ENCODE measurements at regions not wholly inside any gene's neighbourhood (a gene's known extent, or its start where the extent isn't known, plus 50 kb on each side); places are given as distances from the start of the nearest gene placed in this dataset.
"Not testable (repeated sequence)": the region's sequence is repeated elsewhere in the genome, so short reads cannot be mapped to it uniquely, and the experiment has no call there.

GRCh38 chr6:92231171-92231701, 1188.1 kb downstream of the EPHA7 start:
- DNase-seq: no peak

DNA sequence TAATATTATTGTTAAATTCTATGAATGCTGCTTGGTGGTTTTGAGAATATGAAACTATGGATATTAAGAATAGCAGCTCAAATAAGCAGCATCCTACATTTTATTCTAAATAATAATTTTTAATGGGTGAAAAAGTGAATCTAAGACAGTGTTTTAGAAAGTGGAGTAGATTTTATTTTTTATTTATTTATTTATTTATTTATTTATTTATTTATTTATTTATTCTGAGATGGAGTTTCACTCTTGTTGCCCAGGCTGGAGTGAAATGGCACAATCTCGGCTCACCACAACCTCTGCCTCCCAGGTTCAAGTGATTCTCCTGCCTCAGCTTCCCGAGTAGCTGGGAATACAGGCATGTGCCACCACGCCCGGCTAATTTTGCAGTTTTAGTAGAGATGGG, 1199.4 kb downstream of the EPHA7 start:
- DNase-seq: not testable (repeated sequence)

GRCh38 chr6:92216717-92217116, 1202.6 kb downstream of the EPHA7 start:
- DNase-seq: no peak

DNA sequence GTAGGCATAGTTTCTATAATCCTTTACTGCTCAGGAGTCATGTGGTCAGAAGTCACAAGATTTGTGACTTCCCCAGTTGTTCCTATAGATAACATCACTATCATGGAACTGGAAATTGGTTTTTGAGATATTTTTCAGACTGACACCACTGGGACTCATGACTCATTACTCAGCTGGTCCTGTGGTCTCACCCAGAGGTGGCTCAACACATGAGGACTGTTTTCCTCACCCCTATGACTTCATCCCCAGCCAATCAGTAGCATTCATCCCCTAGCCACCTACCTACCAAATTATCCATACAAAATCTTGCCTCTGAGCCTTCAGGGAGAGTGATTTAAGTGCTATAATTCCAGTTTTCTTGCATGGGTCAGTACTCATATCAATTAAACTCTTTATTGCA, 1217.7 kb downstream of the EPHA7 start:
- peak; percentile 86 for DNase-seq

DNA sequence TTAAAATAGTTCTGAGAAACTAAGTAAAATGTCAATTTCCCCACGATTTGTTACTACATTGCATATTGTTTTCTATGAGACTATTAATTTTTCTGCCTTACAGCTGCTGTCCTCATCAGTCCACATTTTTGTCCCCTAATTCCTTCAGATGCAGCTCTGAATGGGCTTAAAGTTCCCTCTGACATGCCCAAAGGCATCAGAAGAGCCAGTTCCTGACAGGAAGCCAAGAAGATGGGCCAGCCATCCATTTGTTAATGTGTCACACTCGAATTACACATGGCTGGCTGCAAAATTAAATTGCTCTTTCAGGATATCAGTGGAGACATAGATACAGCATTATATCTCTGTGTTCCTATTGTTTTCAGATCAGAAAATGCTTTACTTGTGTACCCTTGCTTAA, 1223.0 kb downstream of the EPHA7 start:
- DNase-seq: no peak

- no peak for DNase-seq
These were observed 1223.6 kb downstream of the EPHA7 start for GRCh38 chr6:92195796-92196195.

- no peak for DNase-seq
These were observed 1231.3 kb downstream of the EPHA7 start for GRCh38 chr6:92188016-92188415.

DNA sequence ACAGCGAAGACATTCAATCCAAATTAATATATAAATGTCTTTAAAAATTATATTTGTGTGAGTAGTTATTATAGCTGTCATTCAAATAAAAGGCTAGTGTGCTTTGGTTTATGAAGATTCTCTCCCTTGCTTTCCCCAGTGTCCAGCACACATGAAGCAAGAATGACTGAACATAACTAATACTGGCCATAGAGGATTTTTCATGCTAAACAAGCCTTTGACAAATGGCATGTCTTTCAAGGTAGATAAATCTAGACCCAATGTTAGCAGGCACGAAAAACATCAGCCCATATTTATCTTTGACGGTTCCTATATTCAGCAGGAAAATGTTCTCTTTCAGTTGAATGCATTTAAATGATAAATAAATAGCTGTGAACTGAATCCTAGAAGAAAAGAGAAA, 1234.4 kb downstream of the EPHA7 start:
- no peak for DNase-seq

DNA sequence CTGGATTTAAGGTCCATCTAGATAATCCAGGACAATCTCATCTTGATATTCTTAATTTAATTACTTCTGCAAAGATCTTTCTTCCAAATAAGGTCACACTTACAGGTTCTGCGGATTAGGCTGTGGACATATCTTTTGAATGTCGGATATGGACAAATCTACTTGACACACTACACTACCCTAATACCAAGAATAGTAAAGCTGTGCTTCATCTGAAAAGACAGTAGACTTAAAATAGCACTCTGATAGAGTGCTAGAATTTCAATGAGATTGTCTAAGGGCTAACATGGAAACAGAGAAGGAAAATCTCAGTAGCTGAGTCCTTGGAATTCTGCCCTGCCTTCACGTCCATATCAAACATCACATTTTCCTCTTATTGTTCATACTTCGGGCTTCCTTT, 1238.0 kb downstream of the EPHA7 start:
- DNase-seq: no peak

DNA sequence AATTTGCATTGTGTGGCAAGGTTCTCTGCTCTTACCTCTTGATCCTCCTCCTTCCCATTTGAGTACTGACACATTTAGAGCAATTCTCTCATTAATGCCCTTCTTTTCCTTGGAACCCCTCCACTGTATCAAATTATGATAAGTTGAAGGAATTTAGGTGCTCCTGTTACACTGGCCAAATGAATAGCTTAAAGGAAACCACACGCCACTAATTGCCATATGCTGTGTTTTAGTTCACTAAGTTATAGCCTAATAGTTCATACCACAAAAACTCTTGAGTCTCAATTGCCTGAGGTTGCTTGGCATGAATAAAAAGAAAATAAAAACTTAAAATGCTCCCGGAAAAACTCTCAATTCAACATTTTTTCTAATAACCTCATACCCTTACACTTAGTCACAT, 1239.3 kb downstream of the EPHA7 start:
- DNase-seq: no peak

DNA sequence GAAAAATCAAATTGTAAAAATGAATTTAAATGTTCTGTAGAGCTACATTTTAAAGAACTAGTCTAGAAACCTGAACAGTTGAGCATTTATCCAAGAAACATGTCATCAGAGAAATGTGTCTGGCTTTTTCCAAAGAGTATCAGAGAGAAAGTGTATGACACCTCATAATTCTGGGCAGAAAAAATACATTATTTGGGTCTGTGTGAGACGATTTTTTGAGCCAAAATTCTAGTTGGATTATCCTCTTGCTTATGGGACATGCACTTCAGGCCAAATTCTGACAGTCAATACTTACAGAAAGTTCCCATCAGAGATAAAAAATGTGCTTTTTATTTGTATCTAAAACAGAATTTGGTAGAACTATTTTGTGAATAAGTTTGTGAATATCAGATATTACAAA, 1242.7 kb downstream of the EPHA7 start:
- DNase-seq: no peak

- DNase-seq: no peak
These were observed 1244.8 kb downstream of the EPHA7 start for GRCh38 chr6:92174398-92175073.

GRCh38 chr6:92169506-92169905, 1249.9 kb downstream of the EPHA7 start:
- no peak for DNase-seq

DNA sequence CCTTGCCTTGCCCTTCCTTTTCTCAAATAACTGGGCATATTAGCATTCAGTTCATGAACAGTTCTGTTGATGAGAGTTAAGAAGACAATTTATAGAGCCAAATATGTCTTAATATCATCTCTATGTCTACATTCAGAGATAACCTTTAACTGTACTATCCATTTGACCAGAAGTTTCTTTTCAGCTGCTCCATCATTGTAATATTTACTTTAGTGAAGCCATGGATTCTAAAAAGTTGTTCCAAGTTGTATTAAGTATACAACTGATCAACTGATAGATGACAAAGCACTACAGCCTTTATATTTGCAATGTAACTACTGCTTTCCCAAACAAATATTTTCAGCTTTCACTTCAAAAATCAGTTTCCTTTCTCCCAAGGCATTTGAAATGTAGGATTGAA, 1252.7 kb downstream of the EPHA7 start:
- no peak for DNase-seq

- no peak for DNase-seq
These were observed 1257.4 kb downstream of the EPHA7 start for GRCh38 chr6:92161953-92162352.

- no peak for DNase-seq
These were observed 1259.1 kb downstream of the EPHA7 start for GRCh38 chr6:92160226-92160625.

DNA sequence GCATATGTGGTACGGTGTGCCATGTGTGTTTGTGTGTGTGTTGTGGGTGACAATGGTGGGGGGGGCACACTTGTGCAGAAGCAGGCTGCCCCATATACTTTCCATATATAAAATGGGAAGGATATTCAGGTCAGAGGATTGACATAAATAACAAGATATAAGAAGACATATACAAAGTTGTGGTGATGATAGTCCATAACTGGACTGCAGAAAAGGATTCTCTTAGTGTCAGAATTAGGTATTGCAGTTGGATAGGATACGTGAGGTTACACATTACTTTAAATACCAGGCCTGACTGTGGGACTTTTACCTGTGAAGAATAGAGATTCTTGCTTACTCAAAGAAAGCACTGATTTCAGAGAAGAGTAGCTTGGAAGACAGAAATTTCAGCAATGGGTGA, 1260.3 kb downstream of the EPHA7 start:
- peak; percentile 11 for DNase-seq

- no peak for DNase-seq
These were observed 1268.8 kb downstream of the EPHA7 start for GRCh38 chr6:92150553-92150952.

GRCh38 chr6:92147246-92147645, 1272.1 kb downstream of the EPHA7 start:
- DNase-seq: no peak

DNA sequence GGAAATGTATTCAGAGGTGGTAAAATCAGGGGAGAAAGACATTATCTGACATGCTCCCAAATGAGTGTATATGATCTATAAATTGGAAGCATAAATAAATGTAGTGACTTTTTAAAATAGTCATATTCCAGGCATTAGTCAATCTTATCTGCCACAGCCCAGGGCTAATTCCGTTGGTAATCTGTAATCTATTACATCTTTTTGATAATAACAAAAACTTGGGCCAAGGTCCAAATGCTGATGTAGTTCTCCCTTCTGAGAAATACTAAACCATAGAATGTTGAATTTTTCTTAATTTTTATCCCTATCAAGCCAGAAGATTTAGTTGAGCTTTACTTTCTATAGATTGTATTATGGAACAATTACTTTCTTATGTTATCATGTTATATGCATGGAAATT, 1279.8 kb downstream of the EPHA7 start:
- DNase-seq: no peak

DNA sequence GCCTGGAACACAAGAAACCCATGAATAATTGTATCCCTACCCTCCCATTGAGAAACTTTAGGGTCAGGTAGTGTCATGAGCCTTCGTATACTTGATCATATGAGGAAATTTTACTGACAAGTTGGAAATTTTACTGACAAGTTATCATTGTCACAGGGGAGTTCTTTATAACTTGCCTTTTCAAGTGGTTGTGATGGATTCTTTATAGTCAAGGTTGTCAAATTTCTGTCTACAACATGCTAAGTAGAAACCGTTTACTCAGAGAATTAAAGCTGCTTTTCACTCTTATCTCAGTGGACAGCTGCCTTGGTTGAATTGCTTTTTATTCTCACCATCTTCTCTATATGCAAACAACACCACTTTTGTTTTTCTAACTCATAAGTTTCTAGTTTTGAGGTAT, 1286.4 kb downstream of the EPHA7 start:
- peak; percentile 27 for DNase-seq

DNA sequence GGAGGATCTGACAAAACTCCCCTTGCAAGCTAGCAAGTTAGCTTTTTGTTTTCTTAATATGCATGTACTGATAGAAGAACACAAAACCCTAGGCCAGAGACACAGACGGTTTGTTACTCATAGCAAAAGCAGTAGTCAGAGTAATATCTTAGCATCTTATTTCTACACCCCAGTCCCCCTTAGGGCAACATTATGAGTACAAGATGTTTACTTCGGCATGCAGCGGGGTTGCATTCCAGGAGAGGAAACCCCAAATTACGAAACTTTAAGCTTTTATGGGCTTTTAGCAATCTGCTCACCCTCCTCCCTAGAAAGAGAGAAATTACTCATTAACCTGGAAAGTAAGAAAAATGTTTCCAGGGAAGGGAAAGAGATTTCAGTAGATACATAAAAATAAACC, 1286.9 kb downstream of the EPHA7 start:
- no peak for DNase-seq

GRCh38 chr6:92130944-92131343, 1288.4 kb downstream of the EPHA7 start:
- no peak for DNase-seq

DNA sequence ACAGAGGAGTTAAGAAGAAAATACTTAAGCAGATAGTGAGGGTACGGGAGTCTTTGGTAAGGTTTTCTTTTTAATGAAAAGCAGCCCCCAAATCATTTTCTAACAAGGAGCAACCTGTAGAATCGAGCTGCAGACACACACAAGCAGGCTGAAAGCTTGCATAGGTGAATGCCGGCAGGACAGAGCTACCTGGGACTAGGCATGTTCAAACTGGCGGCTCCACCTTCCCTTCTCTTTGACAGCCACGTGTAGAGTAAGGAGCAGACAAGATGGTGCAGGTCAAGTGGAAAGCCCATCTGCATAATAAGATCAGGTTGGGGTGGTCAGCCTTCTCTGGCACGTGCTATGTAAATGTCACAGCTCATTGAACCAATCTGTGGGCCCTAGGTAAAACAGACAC, 1292.4 kb downstream of the EPHA7 start:
- no peak for DNase-seq

DNA sequence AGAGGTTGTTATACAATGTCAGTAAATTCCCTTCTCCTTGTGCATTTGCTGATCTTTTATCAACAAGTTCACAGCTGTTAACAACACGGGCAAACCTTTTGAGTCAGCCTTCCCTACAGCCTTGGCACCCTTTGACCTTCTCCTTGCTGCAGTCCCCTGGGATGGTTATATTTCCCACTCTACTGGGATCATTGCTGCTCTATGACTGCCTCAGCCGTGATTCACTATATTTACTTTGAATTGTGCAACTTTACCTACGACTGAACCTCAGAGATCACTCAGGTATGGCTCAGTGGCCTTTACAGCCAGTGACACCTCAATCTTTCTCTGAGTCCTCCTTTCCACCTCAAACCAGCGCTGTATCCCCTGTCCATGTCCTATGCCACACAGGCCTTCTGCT, 1293.3 kb downstream of the EPHA7 start:
- DNase-seq: no peak
